ENCODE measurements at regions not wholly inside any gene's neighbourhood (a gene's known extent, or its start where the extent isn't known, plus 50 kb on each side); places are given as distances from the start of the nearest gene placed in this dataset.
"Not testable (repeated sequence)": the region's sequence is repeated elsewhere in the genome, so short reads cannot be mapped to it uniquely, and the experiment has no call there.

DNA sequence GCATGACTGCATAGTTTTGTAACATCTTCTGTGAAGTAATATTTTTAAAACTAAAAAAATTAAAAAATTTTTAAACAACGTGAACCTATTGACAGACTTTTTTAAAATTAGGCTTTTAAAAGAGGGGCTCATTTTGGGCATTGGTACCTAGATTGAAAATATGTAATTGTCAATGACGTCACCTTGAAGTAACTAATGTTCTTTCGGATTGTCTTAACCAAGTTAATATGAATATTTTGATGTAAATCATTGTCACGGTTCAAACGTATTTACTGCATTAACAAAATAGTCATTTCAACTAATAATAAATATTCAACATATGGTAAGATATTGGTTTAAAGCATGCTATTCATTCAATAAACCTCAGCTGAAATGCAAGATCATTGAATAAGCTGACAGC lies 719.8 kb downstream of the ANKRD7 start:
- no peak overlapping the region for H3K4me3 ChIP-seq (ENCODE audit: low read depth, low read length)
- H3K27me3 ChIP-seq (ENCODE audit: control insufficient read depth, insufficient read depth, low read length) = no peaks in the 10 kb centered on the region
- no peak for DNase-seq (ENCODE audit: low read depth, low spot score)
- TF ChIP-seq, protein P1, sequence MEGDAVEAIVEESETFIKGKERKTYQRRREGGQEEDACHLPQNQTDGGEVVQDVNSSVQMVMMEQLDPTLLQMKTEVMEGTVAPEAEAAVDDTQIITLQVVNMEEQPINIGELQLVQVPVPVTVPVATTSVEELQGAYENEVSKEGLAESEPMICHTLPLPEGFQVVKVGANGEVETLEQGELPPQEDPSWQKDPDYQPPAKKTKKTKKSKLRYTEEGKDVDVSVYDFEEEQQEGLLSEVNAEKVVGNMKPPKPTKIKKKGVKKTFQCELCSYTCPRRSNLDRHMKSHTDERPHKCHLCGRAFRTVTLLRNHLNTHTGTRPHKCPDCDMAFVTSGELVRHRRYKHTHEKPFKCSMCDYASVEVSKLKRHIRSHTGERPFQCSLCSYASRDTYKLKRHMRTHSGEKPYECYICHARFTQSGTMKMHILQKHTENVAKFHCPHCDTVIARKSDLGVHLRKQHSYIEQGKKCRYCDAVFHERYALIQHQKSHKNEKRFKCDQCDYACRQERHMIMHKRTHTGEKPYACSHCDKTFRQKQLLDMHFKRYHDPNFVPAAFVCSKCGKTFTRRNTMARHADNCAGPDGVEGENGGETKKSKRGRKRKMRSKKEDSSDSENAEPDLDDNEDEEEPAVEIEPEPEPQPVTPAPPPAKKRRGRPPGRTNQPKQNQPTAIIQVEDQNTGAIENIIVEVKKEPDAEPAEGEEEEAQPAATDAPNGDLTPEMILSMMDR (IDR thresholded peaks at IDR 0.05; ENCODE audit: low read depth, low read length) = no peak
- POLR2A ChIA-PET = no interaction called here
- CTCF ChIA-PET = no interaction called here
- no peak overlapping the region for H3K27ac ChIP-seq (ENCODE audit: low read depth, low read length)
- H3K9me3 ChIP-seq (ENCODE audit: control insufficient read depth, insufficient read depth, low read length) = peaks cover 3% of the 10 kb centered on the region

DNA sequence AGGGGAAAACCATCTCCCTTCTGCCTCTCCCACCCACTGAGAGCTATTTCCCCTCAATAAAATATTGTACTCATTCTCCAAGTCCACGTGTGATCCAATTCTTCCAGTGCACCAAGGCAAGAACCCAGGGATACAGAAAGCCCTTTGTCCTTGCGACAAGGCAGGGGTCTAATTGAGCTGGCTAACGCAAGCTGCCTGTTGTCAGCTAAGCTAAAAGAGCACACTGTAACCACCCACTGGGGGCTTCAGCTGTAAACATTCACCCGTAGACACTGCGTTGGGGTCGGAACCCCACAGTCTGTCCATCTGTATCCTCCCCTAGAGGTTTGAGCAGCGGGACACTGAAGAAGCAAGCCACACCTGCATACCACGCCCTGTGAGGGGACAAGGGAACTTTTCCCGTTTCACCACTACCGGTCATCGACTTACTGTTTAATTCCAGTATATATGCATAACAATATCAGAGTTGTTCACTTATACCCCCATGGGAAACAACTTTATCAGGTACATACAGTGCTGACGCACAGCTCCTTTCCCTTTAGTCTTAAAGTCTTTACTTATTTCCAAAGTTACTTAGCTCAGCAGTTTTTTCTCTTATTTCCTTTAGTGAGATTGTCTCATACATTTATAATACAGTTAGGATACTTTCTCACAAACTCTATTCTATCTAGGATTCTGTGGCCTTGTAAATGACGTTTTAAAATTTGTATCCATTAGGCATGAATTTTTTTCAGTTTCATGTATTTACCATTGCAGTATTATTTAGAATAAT lies 721.6 kb downstream of the ANKRD7 start:
- CTCF ChIA-PET = no interaction called here

DNA sequence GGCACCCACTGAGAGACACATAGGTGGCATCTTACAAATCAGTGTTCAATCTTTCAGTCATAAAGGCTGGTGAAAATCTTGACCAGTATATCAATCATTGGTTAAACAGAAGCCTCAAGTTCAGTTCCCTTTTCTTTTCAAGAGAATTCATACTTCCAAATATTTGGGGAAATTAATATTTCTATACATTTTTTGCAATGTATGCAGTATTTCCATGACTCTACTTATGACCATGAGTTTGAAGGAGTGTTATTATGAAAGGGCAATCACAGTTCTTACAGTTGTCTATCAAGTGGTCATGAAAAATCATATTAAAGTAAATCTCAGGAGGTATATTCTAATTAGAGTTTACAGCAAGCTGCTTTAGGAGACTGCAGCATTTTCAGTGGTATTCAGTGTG lies 724.0 kb downstream of the ANKRD7 start:
- CTCF ChIA-PET = no interaction called here
- peaks cover 3% of the 10 kb centered on the region for H3K9me3 ChIP-seq (ENCODE audit: control insufficient read depth, insufficient read depth, low read length)
- POLR2A ChIA-PET = no interaction called here
- no peaks in the 10 kb centered on the region for H3K27me3 ChIP-seq (ENCODE audit: control insufficient read depth, insufficient read depth, low read length)
- no peak for DNase-seq (ENCODE audit: low read depth, low spot score)
- no peak overlapping the region for H3K4me3 ChIP-seq (ENCODE audit: low read depth, low read length)
- TF ChIP-seq, protein P1 (IDR thresholded peaks at IDR 0.05; ENCODE audit: low read depth, low read length) = no peak
- no peak overlapping the region for H3K27ac ChIP-seq (ENCODE audit: low read depth, low read length)

More for the DNA sequence above, 721.6 kb downstream of the ANKRD7 start:
- H3K9me3 ChIP-seq (ENCODE audit: control insufficient read depth, insufficient read depth, low read length) = peaks cover 3% of the 10 kb centered on the region
- TF ChIP-seq, protein P1 (IDR thresholded peaks at IDR 0.05; ENCODE audit: low read depth, low read length) = no peak
- no peak overlapping the region for H3K4me3 ChIP-seq (ENCODE audit: low read depth, low read length)
- H3K27me3 ChIP-seq (ENCODE audit: control insufficient read depth, insufficient read depth, low read length) = no peaks in the 10 kb centered on the region
- POLR2A ChIA-PET = no interaction called here
- H3K27ac ChIP-seq (ENCODE audit: low read depth, low read length) = no peak overlapping the region
- DNase-seq (ENCODE audit: low read depth, low spot score) = no peak

DNA sequence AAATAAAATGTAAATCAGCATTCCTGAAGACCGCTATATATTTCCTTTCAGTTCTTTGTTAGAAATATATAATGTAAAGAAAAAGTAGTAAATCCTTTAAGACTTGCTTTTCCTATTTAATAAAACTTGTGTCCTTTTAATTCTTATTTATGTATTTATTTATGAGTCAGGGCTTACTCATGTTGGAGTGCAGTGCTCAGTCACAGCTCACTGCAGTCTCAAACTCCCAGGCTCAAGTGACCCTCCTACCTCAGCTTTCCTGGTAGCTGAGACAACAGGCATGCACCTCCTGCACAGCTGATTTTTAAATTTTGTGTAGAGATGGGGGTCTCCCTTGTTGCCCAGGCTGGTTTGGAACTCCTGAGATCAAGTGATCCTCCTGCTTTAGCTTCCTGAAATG lies 724.5 kb downstream of the ANKRD7 start:
- CTCF ChIA-PET = no interaction called here
- TF ChIP-seq, protein P1 (IDR thresholded peaks at IDR 0.05; ENCODE audit: low read depth, low read length) = no peak
- no peak for DNase-seq (ENCODE audit: low read depth, low spot score)
- Histone ChIP-seq H3K27me3 (ENCODE audit: control insufficient read depth, insufficient read depth, low read length) (no peaks in the 10 kb centered on the region), H3K4me3 (ENCODE audit: low read depth, low read length) (no peak overlapping the region), H3K9me3 (ENCODE audit: control insufficient read depth, insufficient read depth, low read length) (peaks cover 3% of the 10 kb centered on the region), H3K27ac (ENCODE audit: low read depth, low read length) (no peak overlapping the region)
- POLR2A ChIA-PET = no interaction called here

DNA sequence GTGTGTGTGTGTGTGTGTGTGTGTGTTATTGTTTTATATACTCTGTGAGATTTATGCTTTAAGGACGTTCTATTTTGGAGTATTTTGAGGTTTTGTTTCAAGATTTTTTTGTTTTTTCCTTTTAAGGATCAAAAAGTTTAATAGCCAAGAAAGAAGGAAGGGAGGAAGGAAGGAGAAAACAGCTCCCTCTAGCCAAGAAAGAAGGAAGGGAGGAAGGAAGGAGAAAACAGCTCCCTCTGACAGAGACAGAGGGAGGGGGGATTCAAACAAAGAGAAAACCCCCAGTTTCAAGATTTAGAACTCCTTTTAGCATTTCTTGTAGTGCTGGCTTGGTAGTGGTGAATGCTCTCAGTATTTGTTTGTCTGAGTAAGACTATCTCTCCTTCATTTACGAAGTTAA lies 731.8 kb downstream of the ANKRD7 start:
- CTCF ChIA-PET = interaction anchor here (0.6 to 1.0 kb wide), 2 partner anchors 17 to 156 kb away, joined by 4 read pairs; no protein-coding TSS in a partner anchor
- H3K9me3 ChIP-seq (ENCODE audit: control insufficient read depth, insufficient read depth, low read length); H3K4me3 ChIP-seq (ENCODE audit: low read depth, low read length); DNase-seq (ENCODE audit: low read depth, low spot score); H3K27ac ChIP-seq (ENCODE audit: low read depth, low read length); H3K27me3 ChIP-seq (ENCODE audit: control insufficient read depth, insufficient read depth, low read length); POLR2A ChIA-PET: not testable (repeated sequence)

Measured in AG04450 (cell line).